Brain microvascular endothelial cell (primary cell): ENCODE measurements at regions not wholly inside any gene's neighbourhood (a gene's known extent, or its start where the extent isn't known, plus 50 kb on each side); places are given as distances from the start of the nearest gene placed in this dataset.

Experiments used
- DNase-seq: peaks from one replicate; pipeline ENCODE4 v3.0.0-alpha.2; 2020
- H3K27ac ChIP-seq: fragments of 250-450 bp; sonication (Bioruptor Pico); 2 replicates; pipeline ENCODE4 v1.5.1; 2020; ENCODE audit warnings: mild to moderate bottlenecking, moderate library complexity
- H3K27me3 ChIP-seq: fragments of 250-450 bp; sonication (Bioruptor Pico); replicated peaks from 2 replicates; pipeline ENCODE4 v1.5.1; 2020; ENCODE audit warnings: mild to moderate bottlenecking
- H3K36me3 ChIP-seq: fragments of 250-450 bp; sonication (Bioruptor Pico); replicated peaks from 2 replicates; pipeline ENCODE4 v1.5.1; 2020; ENCODE audit warnings: mild to moderate bottlenecking
- H3K4me3 ChIP-seq: 2 replicates; pipeline ENCODE4 v1.5.1; 2011; ENCODE audit warnings: low read depth, mild to moderate bottlenecking, control low read depth, low read length, moderate library complexity
- in situ Hi-C: cut with HindIII; loops from 2 replicates; pipeline ENCODE4 v1.10.0; 2017; ENCODE audit warnings: low sequenced_read_pairs, low pct_ligation_motif_present
- TF ChIP-seq, protein P1 (sequence below): IDR thresholded peaks from 2 replicates; pipeline ENCODE4 v1.5.1; 2011; ENCODE audit warnings: low read depth, mild to moderate bottlenecking, moderate library complexity, low read length, control low read depth, inconsistent platforms; ENCODE audit errors: missing control alignments

DNA sequence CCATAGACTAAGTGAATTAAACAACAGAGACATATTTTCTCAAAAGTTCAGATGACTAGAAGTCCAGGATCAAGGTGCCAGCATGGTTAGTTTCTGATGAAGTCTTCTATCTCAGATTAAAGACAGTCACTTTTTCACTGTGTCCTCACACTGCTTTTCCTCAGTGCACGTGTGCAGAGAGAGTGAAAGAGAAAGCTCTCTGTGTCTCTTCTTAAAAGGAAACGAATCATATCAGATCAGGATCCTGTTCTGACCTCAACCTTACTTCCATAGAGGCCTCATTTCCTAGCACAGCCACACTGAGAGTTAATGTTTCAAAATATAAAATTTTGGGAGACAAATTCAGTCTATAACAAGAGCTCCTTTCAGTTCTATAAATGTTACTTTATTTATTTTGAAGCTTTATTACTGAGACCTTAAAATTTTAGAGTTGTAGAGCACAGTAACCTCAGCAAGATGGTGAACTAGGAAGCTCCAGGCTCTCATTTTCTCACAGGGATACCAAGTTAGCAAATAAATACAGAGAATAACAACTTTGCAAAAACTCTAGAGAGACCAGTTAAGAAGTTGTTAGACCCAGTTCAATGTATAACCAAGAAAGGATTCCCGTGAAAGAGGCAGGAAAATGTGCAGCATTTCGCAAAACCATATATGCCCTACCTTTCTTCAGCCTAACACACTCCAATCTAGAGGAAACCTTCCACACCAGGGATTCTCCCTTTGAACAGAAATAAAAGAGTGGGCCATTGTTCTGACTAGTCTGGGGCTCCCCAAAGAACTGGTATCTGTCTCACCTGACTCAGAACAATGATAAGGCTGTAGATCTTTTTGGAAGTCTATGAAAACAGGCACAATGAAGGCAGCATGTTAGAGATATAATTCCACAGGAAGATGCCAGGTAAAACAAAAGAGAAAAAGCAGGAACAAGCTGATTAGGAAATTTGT is 372.2 kb downstream of the MRPL39 start:
- Histone ChIP-seq H3K36me3 (no peaks in the 10 kb centered on the region), H3K27ac (no peak overlapping the region), H3K4me3 (no peak overlapping the region), H3K27me3 (no peaks in the 10 kb centered on the region)
- no peak for DNase-seq
- TF ChIP-seq, protein P1, sequence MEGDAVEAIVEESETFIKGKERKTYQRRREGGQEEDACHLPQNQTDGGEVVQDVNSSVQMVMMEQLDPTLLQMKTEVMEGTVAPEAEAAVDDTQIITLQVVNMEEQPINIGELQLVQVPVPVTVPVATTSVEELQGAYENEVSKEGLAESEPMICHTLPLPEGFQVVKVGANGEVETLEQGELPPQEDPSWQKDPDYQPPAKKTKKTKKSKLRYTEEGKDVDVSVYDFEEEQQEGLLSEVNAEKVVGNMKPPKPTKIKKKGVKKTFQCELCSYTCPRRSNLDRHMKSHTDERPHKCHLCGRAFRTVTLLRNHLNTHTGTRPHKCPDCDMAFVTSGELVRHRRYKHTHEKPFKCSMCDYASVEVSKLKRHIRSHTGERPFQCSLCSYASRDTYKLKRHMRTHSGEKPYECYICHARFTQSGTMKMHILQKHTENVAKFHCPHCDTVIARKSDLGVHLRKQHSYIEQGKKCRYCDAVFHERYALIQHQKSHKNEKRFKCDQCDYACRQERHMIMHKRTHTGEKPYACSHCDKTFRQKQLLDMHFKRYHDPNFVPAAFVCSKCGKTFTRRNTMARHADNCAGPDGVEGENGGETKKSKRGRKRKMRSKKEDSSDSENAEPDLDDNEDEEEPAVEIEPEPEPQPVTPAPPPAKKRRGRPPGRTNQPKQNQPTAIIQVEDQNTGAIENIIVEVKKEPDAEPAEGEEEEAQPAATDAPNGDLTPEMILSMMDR = no peak
- in situ Hi-C loops = no loop called here

GRCh38 chr21:25220954-25221353 is 386.3 kb downstream of the MRPL39 start:
- Histone ChIP-seq H3K27me3 (no peaks in the 10 kb centered on the region), H3K27ac (no peak overlapping the region), H3K4me3 (no peak overlapping the region), H3K36me3 (no peaks in the 10 kb centered on the region)
- in situ Hi-C loops = no loop called here
- TF ChIP-seq, protein P1 = no peak
- no peak for DNase-seq

DNA sequence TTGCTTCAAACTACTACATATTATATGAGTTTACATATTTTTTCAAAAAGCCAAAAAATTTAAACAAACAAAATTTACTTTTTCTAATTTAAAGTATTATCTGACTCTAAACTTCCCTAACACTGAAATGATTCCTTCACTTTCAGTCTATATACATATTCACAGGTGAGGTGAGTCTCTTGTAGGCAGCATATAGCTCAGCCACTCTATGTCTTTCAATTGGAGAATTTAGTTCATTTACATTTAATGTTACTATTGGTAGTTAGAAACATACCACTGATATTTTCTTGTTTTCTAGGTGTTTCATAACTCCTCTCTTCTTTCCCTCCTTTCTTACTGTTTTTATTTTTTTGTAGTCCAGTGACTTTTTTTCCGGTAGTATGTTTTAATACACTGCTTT is 387.1 kb downstream of the MRPL39 start:
- in situ Hi-C loops = no loop called here
- Histone ChIP-seq H3K4me3 (no peak overlapping the region), H3K27ac (no peak overlapping the region), H3K36me3 (no peaks in the 10 kb centered on the region), H3K27me3 (no peaks in the 10 kb centered on the region)
- TF ChIP-seq, protein P1 = no peak
- DNase-seq = no peak

- H3K27me3 ChIP-seq = no peaks in the 10 kb centered on the region
- in situ Hi-C loops = no loop called here
- no peak overlapping the region for H3K27ac ChIP-seq
- no peaks in the 10 kb centered on the region for H3K36me3 ChIP-seq
- TF ChIP-seq, protein P1 = no peak
- H3K4me3 ChIP-seq = no peak overlapping the region
- DNase-seq = no peak
Measured at GRCh38 chr21:25215698-25216384, 391.4 kb downstream of the MRPL39 start.

DNA sequence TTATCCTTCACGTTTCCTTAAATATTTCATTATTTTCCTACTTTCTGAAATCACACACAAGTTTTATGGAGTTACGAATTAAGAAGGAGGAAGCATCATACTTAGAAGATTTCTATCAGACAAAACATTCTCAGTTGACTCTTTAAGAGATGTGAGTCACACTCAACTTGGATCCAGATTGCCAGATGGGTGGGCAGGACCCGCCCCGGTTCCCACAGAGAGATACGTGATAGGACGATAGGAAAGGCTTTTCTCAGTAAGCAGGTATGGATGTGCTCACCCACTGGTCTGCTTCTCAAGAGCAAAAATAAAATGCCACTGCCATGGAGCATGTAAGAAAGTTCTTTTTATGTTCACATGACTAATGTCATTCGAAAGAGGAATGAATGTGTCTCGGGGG is 392.6 kb downstream of the MRPL39 start:
- DNase-seq = no peak
- H3K4me3 ChIP-seq = no peak overlapping the region
- no peaks in the 10 kb centered on the region for H3K36me3 ChIP-seq
- no peak overlapping the region for H3K27ac ChIP-seq
- TF ChIP-seq, protein P1 = no peak
- no peaks in the 10 kb centered on the region for H3K27me3 ChIP-seq
- in situ Hi-C loops = no loop called here
